Stimulated activated naive CD8-positive, alpha-beta T cell treated with anti-CD3 and anti-CD28 coated beads, Interleukin-15, Interleukin-2, amounts not matched to agents 100 U/mL and 50 U/mL, for 24 hours (primary cell): ENCODE measurements at regions not wholly inside any gene's neighbourhood (a gene's known extent, or its start where the extent isn't known, plus 50 kb on each side); places are given as distances from the start of the nearest gene placed in this dataset.

Experiments used
- ATAC-seq: fragments of 150-1000 bp; cut with Tn5 transposase; one replicate; pipeline ENCODE4 v1.10.0; 2021
- DNase-seq: peaks from one replicate; pipeline ENCODE4 v3.0.0; 2021

GRCh38 chr12:28601570-28602058 is 411.4 kb downstream of the CCDC91 start:
- DNase-seq (no peak), ATAC-seq (no peak)

- no peak for DNase-seq
- no peak for ATAC-seq
Observed at GRCh38 chr12:28602786-28603185, 412.5 kb downstream of the CCDC91 start.

GRCh38 chr12:28603239-28603638 is 413.0 kb downstream of the CCDC91 start:
- DNase-seq (no peak), ATAC-seq (no peak)

GRCh38 chr12:28603801-28604200 is 413.5 kb downstream of the CCDC91 start:
- DNase-seq = no peak
- ATAC-seq = no peak

- DNase-seq (no peak), ATAC-seq (no peak)
Observed at GRCh38 chr12:28604240-28604639, 414.0 kb downstream of the CCDC91 start.

- ATAC-seq (no peak), DNase-seq (no peak)
Observed at GRCh38 chr12:28606967-28607557, 416.8 kb downstream of the CCDC91 start.

GRCh38 chr12:28610401-28611114 is 420.3 kb downstream of the CCDC91 start:
- DNase-seq (no peak), ATAC-seq (no peak)

- no peak for ATAC-seq
- DNase-seq = no peak
Observed at GRCh38 chr12:28611115-28611435, 420.8 kb downstream of the CCDC91 start.

GRCh38 chr12:28611449-28611848 is 421.2 kb downstream of the CCDC91 start:
- ATAC-seq (no peak), DNase-seq (no peak)

- DNase-seq = no peak
- ATAC-seq = no peak
Observed at GRCh38 chr12:28618171-28618570, 427.9 kb downstream of the CCDC91 start.

GRCh38 chr12:28618772-28619171 is 428.5 kb downstream of the CCDC91 start:
- ATAC-seq (no peak), DNase-seq (no peak)

- DNase-seq = no peak
- no peak for ATAC-seq
Observed at GRCh38 chr12:28620281-28620680, 430.0 kb downstream of the CCDC91 start.

GRCh38 chr12:28622406-28622805 is 432.1 kb downstream of the CCDC91 start:
- no peak for DNase-seq
- ATAC-seq = no peak

GRCh38 chr12:28626504-28626903 is 436.2 kb downstream of the CCDC91 start:
- DNase-seq (no peak), ATAC-seq (no peak)

GRCh38 chr12:28629691-28630090 is 439.4 kb downstream of the CCDC91 start:
- no peak for ATAC-seq
- no peak for DNase-seq

GRCh38 chr12:28631831-28632230 is 441.6 kb downstream of the CCDC91 start:
- ATAC-seq = no peak
- DNase-seq = no peak

GRCh38 chr12:28640519-28640918 is 450.3 kb downstream of the CCDC91 start:
- ATAC-seq (no peak), DNase-seq (no peak)

GRCh38 chr12:28645436-28645835 is 455.2 kb downstream of the CCDC91 start:
- ATAC-seq (no peak), DNase-seq (no peak)

GRCh38 chr12:28645891-28646290 is 455.6 kb downstream of the CCDC91 start:
- DNase-seq (no peak), ATAC-seq (no peak)

- DNase-seq = no peak
- ATAC-seq = no peak
Observed at GRCh38 chr12:28650906-28651305, 460.6 kb downstream of the CCDC91 start.

GRCh38 chr12:28652239-28652638 is 462.0 kb downstream of the CCDC91 start:
- ATAC-seq = no peak
- DNase-seq = no peak

GRCh38 chr12:28681980-28682379 is 467.1 kb upstream of the FAR2 start:
- ATAC-seq = no peak
- DNase-seq = no peak

GRCh38 chr12:28683366-28683765 is 465.7 kb upstream of the FAR2 start:
- ATAC-seq (no peak), DNase-seq (no peak)
